CD4-positive, alpha-beta T cell (primary cell): ENCODE measurements at regions not wholly inside any gene's neighbourhood (a gene's known extent, or its start where the extent isn't known, plus 50 kb on each side); places are given as distances from the start of the nearest gene placed in this dataset.

Source experiments
- ATAC-seq: fragments of 200-7000 bp; cut with Tn5 transposase; one replicate; pipeline ENCODE4 v1.10.0; 2022; ENCODE audit warnings: mild to moderate bottlenecking; ENCODE audit not compliant: poor library complexity
- CTCF ChIA-PET: fragments of 350-600 bp; sonication (Branson Sonifier 250); formaldehyde crosslinking; loops from one replicate; lab custom pipeline; 2021; ENCODE audit warnings: antibody characterized with exemption, inconsistent platforms; lab: Charles Lee
- POLR2A ChIA-PET: fragments of 350-600 bp; sonication (Branson Sonifier 250); formaldehyde crosslinking; loops from one replicate; lab custom pipeline; 2021; ENCODE audit warnings: antibody characterized with exemption, inconsistent platforms; lab: Charles Lee
- DNase-seq, 14 experiments: peaks; one replicate each; pipeline ENCODE4 v3.0.0-alpha.2; 2013 to 2020; ENCODE audit warnings: mixed read lengths in 2 of 14
- H3K27ac ChIP-seq, 2 donors: one replicate each; pipeline versions ENCODE4 v1.5.1 to v1.7.0; 2013; ENCODE audit warnings: low read length in 2 of 2, low read depth in 1 of 2, mild to moderate bottlenecking in 1 of 2
- H3K27me3 ChIP-seq, 2 experiments: 1 replicate in 1 of 2; 2 replicates in 1 of 2; pipeline versions ENCODE4 v1.6.1 to v1.7.0; 2013; ENCODE audit warnings: low read length in 2 of 2, control low read depth in 1 of 2, mild to moderate bottlenecking in 1 of 2, moderate library complexity in 1 of 2; ENCODE audit not compliant: insufficient read depth in 2 of 2, control insufficient read depth in 1 of 2
- H3K36me3 ChIP-seq: one replicate; pipeline ENCODE4 v1.6.1; 2013; ENCODE audit warnings: low read length, control low read depth; ENCODE audit not compliant: insufficient read depth
- H3K4me1 ChIP-seq: one replicate; pipeline ENCODE4 v1.6.1; 2013; ENCODE audit warnings: low read length, control low read depth; ENCODE audit not compliant: insufficient read depth
- H3K4me3 ChIP-seq: one replicate; pipeline ENCODE4 v1.5.1; 2013; ENCODE audit warnings: mild to moderate bottlenecking, low read length, moderate library complexity
- H3K9me3 ChIP-seq, 2 experiments: 1 replicate in 1 of 2; 2 replicates in 1 of 2; pipeline versions ENCODE4 v1.6.1 to v1.7.0; 2013; ENCODE audit warnings: low read length in 2 of 2, mild to moderate bottlenecking in 2 of 2, control low read depth in 1 of 2, moderate library complexity in 1 of 2; ENCODE audit not compliant: control insufficient read depth in 1 of 2, insufficient read depth in 1 of 2
- H3K27ac Mint-ChIP-seq: one replicate; pipeline ENCODE4 v1.8.0; 2020; ENCODE audit warnings: mixed read lengths
- H3K27me3 Mint-ChIP-seq: one replicate; pipeline ENCODE4 v1.8.0; 2021; ENCODE audit warnings: mixed read lengths
- H3K36me3 Mint-ChIP-seq: one replicate; pipeline ENCODE4 v1.8.0; 2021; ENCODE audit warnings: low read depth, mixed read lengths
- H3K4me1 Mint-ChIP-seq: one replicate; pipeline ENCODE4 v1.8.0; 2021; ENCODE audit warnings: low read depth, mixed read lengths
- H3K4me3 Mint-ChIP-seq: one replicate; pipeline ENCODE4 v1.8.0; 2020; ENCODE audit warnings: mild to moderate bottlenecking, mixed read lengths
- H3K9me3 Mint-ChIP-seq: one replicate; pipeline ENCODE4 v1.8.0; 2020; ENCODE audit warnings: mixed read lengths
- intact Hi-C, 2 experiments: fragments of 100-400 bp; cut with DNase I in 1 of 2; cut with micrococcal nuclease in 1 of 2; formaldehyde crosslinking; loops; one replicate each; pipeline versions ENCODE4 v1.15.1 to v1.9.0; 2023 to 2025; cut with DNase I, micrococcal nuclease
- TF ChIP-seq, protein P1 (sequence below): fragments of 200-600 bp; IDR thresholded peaks from one replicate; pipeline ENCODE4 v1.8.0; 2022; ENCODE audit warnings: antibody characterized with exemption, mild to moderate bottlenecking

DNA sequence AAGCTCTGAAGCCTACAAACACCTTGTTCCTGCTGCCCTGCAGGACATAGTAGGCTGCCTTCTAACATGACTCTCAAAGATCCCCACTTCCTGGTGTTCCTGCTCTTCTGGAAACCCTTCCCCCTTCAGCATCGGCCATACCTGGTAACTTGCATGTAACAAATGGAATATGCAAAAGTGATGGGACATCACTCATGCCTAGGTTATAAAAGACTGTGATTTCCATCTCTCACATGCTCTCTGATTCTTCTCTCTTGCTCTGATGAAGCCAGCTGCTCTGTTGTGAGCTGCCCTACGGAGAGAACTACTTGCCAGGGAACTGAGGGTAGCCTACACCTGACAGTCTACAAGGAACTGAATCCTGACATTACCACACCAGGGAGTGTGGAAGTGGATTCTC, 72.9 kb upstream of the IRX6 start:
- Mint-ChIP-seq H3K4me3 (no peak overlapping the region), H3K27me3 (peaks cover 8% of the 10 kb centered on the region), H3K36me3 (no peaks in the 10 kb centered on the region), H3K27ac (no peak overlapping the region), H3K9me3 (peaks cover 2% of the 10 kb centered on the region), H3K4me1 (peaks cover 7% of the 10 kb centered on the region)
- intact Hi-C loops: loop anchor here in 1 of 2 experiments (10.0 kb wide), 1 partner anchor 1696 kb away; no protein-coding TSS in a partner anchor
- no peaks in the 10 kb centered on the region for H3K36me3 ChIP-seq
- TF ChIP-seq, protein P1, sequence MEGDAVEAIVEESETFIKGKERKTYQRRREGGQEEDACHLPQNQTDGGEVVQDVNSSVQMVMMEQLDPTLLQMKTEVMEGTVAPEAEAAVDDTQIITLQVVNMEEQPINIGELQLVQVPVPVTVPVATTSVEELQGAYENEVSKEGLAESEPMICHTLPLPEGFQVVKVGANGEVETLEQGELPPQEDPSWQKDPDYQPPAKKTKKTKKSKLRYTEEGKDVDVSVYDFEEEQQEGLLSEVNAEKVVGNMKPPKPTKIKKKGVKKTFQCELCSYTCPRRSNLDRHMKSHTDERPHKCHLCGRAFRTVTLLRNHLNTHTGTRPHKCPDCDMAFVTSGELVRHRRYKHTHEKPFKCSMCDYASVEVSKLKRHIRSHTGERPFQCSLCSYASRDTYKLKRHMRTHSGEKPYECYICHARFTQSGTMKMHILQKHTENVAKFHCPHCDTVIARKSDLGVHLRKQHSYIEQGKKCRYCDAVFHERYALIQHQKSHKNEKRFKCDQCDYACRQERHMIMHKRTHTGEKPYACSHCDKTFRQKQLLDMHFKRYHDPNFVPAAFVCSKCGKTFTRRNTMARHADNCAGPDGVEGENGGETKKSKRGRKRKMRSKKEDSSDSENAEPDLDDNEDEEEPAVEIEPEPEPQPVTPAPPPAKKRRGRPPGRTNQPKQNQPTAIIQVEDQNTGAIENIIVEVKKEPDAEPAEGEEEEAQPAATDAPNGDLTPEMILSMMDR: no peak
- no peaks in the 10 kb centered on the region for H3K4me1 ChIP-seq
- ChIA-PET POLR2A (no interaction called here), CTCF (no interaction called here)
- ATAC-seq: no peak
- H3K27ac ChIP-seq: no peak overlapping the region
- no peak for DNase-seq
- peaks cover 0 to 4% of the 10 kb centered on the region in 2 experiments for H3K27me3 ChIP-seq
- peaks cover 0 to 9% of the 10 kb centered on the region in 2 experiments for H3K9me3 ChIP-seq
- no peak overlapping the region for H3K4me3 ChIP-seq

DNA sequence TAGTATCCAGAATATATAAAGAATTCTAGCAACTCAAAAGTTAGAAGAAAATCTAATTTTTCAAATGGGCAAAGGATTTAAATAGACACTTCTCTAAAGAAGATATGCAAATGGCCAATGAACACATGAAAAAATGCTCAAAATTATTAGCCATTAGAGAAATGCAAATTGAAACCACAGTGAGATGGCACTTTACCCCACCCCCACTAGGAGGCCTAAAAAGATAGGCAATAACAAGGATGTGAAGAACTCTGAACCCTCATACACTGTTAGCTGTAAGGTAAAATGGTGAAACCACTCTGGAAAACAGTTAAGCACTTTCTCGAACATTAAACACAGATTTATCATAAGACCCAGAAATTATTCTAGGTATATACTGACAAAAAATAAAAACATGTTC, 71.4 kb upstream of the IRX6 start:
- Mint-ChIP-seq H3K27ac (no peak overlapping the region), H3K9me3 (peaks cover 2% of the 10 kb centered on the region), H3K27me3 (peaks cover 19% of the 10 kb centered on the region), H3K36me3 (no peaks in the 10 kb centered on the region), H3K4me1 (peaks cover 7% of the 10 kb centered on the region), H3K4me3 (no peak overlapping the region)
- TF ChIP-seq, protein P1: no peak
- ChIA-PET POLR2A (no interaction called here), CTCF (no interaction called here)
- Histone ChIP-seq H3K4me3 (no peak overlapping the region), H3K27ac (no peak overlapping the region), H3K36me3 (no peaks in the 10 kb centered on the region), H3K27me3 (peaks cover 0 to 8% of the 10 kb centered on the region in 2 experiments), H3K9me3 (peaks cover 0 to 13% of the 10 kb centered on the region in 2 experiments), H3K4me1 (no peaks in the 10 kb centered on the region)
- ATAC-seq (no peak), DNase-seq (no peak)
- intact Hi-C loops: loop anchor here in 1 of 2 experiments (10.0 kb wide), 1 partner anchor 1698 kb away; no protein-coding TSS in a partner anchor

DNA sequence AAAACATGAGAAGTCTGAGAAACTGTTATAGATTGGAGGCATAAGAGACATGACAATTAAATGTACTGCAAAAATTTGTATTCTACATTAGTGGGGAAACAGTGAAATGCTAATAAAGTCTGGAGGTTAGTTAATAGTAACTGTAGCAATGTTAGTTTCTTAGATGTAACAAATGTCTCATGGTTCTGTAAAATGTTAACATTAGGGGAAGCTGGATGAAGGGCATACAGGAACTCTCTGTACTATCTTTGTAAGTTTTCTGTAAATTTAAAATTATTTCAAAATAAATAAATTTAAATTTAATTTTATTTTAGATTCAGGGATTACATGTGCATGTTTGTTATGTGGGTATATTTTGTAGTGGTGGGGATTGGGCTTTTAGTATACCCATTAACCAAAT, 70.0 kb upstream of the IRX6 start:
- peaks cover 2% of the 10 kb centered on the region for H3K9me3 Mint-ChIP-seq
- CTCF ChIA-PET: no interaction called here
- H3K36me3 ChIP-seq: no peaks in the 10 kb centered on the region
- H3K27ac Mint-ChIP-seq: no peak overlapping the region
- no peak overlapping the region for H3K27ac ChIP-seq
- no peak overlapping the region for H3K4me3 Mint-ChIP-seq
- ATAC-seq (no peak), DNase-seq (no peak)
- H3K36me3 Mint-ChIP-seq: no peaks in the 10 kb centered on the region
- H3K4me1 ChIP-seq: no peaks in the 10 kb centered on the region
- H3K4me1 Mint-ChIP-seq: no peaks in the 10 kb centered on the region
- peaks cover 23% of the 10 kb centered on the region for H3K27me3 Mint-ChIP-seq
- H3K4me3 ChIP-seq: no peak overlapping the region
- POLR2A ChIA-PET: no interaction called here
- peaks cover 0 to 13% of the 10 kb centered on the region in 2 experiments for H3K9me3 ChIP-seq
- intact Hi-C loops: loop anchor here in 1 of 2 experiments (10.0 kb wide), 1 partner anchor 1699 kb away; no protein-coding TSS in a partner anchor
- TF ChIP-seq, protein P1: no peak
- peaks cover 0 to 8% of the 10 kb centered on the region in 2 experiments for H3K27me3 ChIP-seq
